ENCODE measurements at regions not wholly inside any gene's neighbourhood (a gene's known extent, or its start where the extent isn't known, plus 50 kb on each side); places are given as distances from the start of the nearest gene placed in this dataset.

GRCh38 chr7:115708013-115708341, 322.6 kb downstream of the TFEC start:
- no peak overlapping the region for H3K4me3 ChIP-seq (ENCODE audit: low read depth, low read length)
- CTCF ChIA-PET = interaction anchor here (0.7 to 1.3 kb wide), 3 partner anchors 14 to 143 kb away, joined by 3 to 6 read pairs (median 4); no protein-coding TSS in a partner anchor

More at GRCh38 chr7:115708013-115708341, 322.6 kb downstream of the TFEC start:
- POLR2A ChIA-PET = no interaction called here
- H3K27ac ChIP-seq (ENCODE audit: extremely low read depth, low read depth, low read length) = no peak overlapping the region
- TF ChIP-seq ZNF664 (tag by site-specific recombination; IDR thresholded peaks at IDR 0.05) = no peak
- no peak for TF ChIP-seq ZNF362 (tag by site-specific recombination; IDR thresholded peaks at IDR 0.05)
- TF ChIP-seq ZNF776 (tag by site-specific recombination; IDR thresholded peaks at IDR 0.05; ENCODE audit: borderline replicate concordance) = no peak
- no peak for TF ChIP-seq PATZ1 (tag by site-specific recombination; IDR thresholded peaks at IDR 0.05)
- no peak for TF ChIP-seq ZNF654 (tag by site-specific recombination; IDR thresholded peaks at IDR 0.05; ENCODE audit: low read depth)
- no peak for TF ChIP-seq ZNF169 (tag by site-specific recombination; IDR thresholded peaks at IDR 0.05)
- no peak for TF ChIP-seq PRDM10 (tag by site-specific recombination; IDR thresholded peaks at IDR 0.05)
- no peak for TF ChIP-seq ZNF629 (tag by site-specific recombination; IDR thresholded peaks at IDR 0.05)
- TF ChIP-seq ZNF658 (tag by site-specific recombination; IDR thresholded peaks at IDR 0.05) = no peak
- no peak for TF ChIP-seq INSM2 (tag by site-specific recombination; IDR thresholded peaks at IDR 0.05)
- TF ChIP-seq IKZF3 (tag by site-specific recombination; IDR thresholded peaks at IDR 0.05) = no peak
- TF ChIP-seq ZEB2 (tag by site-specific recombination; IDR thresholded peaks at IDR 0.05) = no peak
- no peaks in the 10 kb centered on the region for H3K36me3 ChIP-seq (ENCODE audit: control insufficient read depth in 2 of 2, insufficient read depth in 1 of 2, low read length in 2 of 2)
- no peaks in the 10 kb centered on the region for H3K4me1 ChIP-seq (ENCODE audit: control insufficient read depth, insufficient read depth, low read length)
- H3K9me3 ChIP-seq (ENCODE audit: control insufficient read depth, insufficient read depth, low read depth, low read length) = no peaks in the 10 kb centered on the region
